ENCODE measurements at regions not wholly inside any gene's neighbourhood (a gene's known extent, or its start where the extent isn't known, plus 50 kb on each side); places are given as distances from the start of the nearest gene placed in this dataset.
"Not testable (repeated sequence)": the region's sequence is repeated elsewhere in the genome, so short reads cannot be mapped to it uniquely, and the experiment has no call there.

GRCh38 chr5:112511920-112512319, 92.8 kb upstream of the EPB41L4A start:
- Mint-ChIP-seq H3K4me1 (no peaks in the 10 kb centered on the region), H3K4me3 (no peak overlapping the region), H3K27me3 (ENCODE audit: insufficient read depth) (no peaks in the 10 kb centered on the region), H3K9me3 (peaks cover 37% of the 10 kb centered on the region), H3K36me3 (ENCODE audit: low read depth) (no peaks in the 10 kb centered on the region), H3K27ac (no peak overlapping the region)
- no peak for DNase-seq
- peaks cover 20% of the 10 kb centered on the region for H3K9me3 ChIP-seq (ENCODE audit: control insufficient read depth, low read length)
- no peak overlapping the region for H3K4me3 ChIP-seq (ENCODE audit: low read length)
- no peaks in the 10 kb centered on the region for H3K27me3 ChIP-seq (ENCODE audit: control insufficient read depth, insufficient read depth, low read length, poor library complexity, severe bottlenecking)
- no peak overlapping the region for H3K9ac ChIP-seq (ENCODE audit: extremely low read depth, low read length, poor library complexity, severe bottlenecking)
- TF ChIP-seq, protein P1, sequence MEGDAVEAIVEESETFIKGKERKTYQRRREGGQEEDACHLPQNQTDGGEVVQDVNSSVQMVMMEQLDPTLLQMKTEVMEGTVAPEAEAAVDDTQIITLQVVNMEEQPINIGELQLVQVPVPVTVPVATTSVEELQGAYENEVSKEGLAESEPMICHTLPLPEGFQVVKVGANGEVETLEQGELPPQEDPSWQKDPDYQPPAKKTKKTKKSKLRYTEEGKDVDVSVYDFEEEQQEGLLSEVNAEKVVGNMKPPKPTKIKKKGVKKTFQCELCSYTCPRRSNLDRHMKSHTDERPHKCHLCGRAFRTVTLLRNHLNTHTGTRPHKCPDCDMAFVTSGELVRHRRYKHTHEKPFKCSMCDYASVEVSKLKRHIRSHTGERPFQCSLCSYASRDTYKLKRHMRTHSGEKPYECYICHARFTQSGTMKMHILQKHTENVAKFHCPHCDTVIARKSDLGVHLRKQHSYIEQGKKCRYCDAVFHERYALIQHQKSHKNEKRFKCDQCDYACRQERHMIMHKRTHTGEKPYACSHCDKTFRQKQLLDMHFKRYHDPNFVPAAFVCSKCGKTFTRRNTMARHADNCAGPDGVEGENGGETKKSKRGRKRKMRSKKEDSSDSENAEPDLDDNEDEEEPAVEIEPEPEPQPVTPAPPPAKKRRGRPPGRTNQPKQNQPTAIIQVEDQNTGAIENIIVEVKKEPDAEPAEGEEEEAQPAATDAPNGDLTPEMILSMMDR (conservative IDR thresholded peaks at IDR 0.05), result no peak
- H3K4me1 ChIP-seq (ENCODE audit: control insufficient read depth, insufficient read depth, low read length), result no peaks in the 10 kb centered on the region
- no peak overlapping the region for H3K27ac ChIP-seq (ENCODE audit: low read depth, low read length)
- no peaks in the 10 kb centered on the region for H3K36me3 ChIP-seq (ENCODE audit: control insufficient read depth, insufficient read depth, low read length)

GRCh38 chr5:112512901-112513300, 93.8 kb upstream of the EPB41L4A start:
- TF ChIP-seq, protein P1 (conservative IDR thresholded peaks at IDR 0.05), result no peak
- no peak overlapping the region for H3K4me3 ChIP-seq (ENCODE audit: low read length)
- H3K4me1 ChIP-seq (ENCODE audit: control insufficient read depth, insufficient read depth, low read length), result no peaks in the 10 kb centered on the region
- H3K9ac ChIP-seq (ENCODE audit: extremely low read depth, low read length, poor library complexity, severe bottlenecking), result no peak overlapping the region
- no peak overlapping the region for H3K4me3 Mint-ChIP-seq
- no peaks in the 10 kb centered on the region for H3K27me3 Mint-ChIP-seq (ENCODE audit: insufficient read depth)
- no peaks in the 10 kb centered on the region for H3K4me1 Mint-ChIP-seq
- no peaks in the 10 kb centered on the region for H3K36me3 ChIP-seq (ENCODE audit: control insufficient read depth, insufficient read depth, low read length)
- H3K27me3 ChIP-seq (ENCODE audit: control insufficient read depth, insufficient read depth, low read length, poor library complexity, severe bottlenecking), result no peaks in the 10 kb centered on the region
- H3K27ac ChIP-seq (ENCODE audit: low read depth, low read length), result no peak overlapping the region
- H3K9me3 Mint-ChIP-seq, result peaks cover 40% of the 10 kb centered on the region
- 67 to 82% methylated on average over 1 to 2 of the region's 2 CpGs for whole genome bisulfite sequencing, 2 experiments (ENCODE audit: insufficient coverage in 1 of 2, insufficient read length in 1 of 2)
- H3K9me3 ChIP-seq (ENCODE audit: control insufficient read depth, low read length), result peaks cover 20% of the 10 kb centered on the region
- no peaks in the 10 kb centered on the region for H3K36me3 Mint-ChIP-seq (ENCODE audit: low read depth)
- no peak overlapping the region for H3K27ac Mint-ChIP-seq
- no peak for DNase-seq

- H3K27me3 ChIP-seq (ENCODE audit: control insufficient read depth, insufficient read depth, low read length, poor library complexity, severe bottlenecking), result no peaks in the 10 kb centered on the region
- H3K36me3 ChIP-seq (ENCODE audit: control insufficient read depth, insufficient read depth, low read length), result no peaks in the 10 kb centered on the region
- DNase-seq, result no peak
- Mint-ChIP-seq H3K36me3 (ENCODE audit: low read depth) (no peaks in the 10 kb centered on the region), H3K27me3 (ENCODE audit: insufficient read depth) (no peaks in the 10 kb centered on the region), H3K4me3 (no peak overlapping the region), H3K4me1 (no peaks in the 10 kb centered on the region), H3K27ac (no peak overlapping the region), H3K9me3 (peaks cover 42% of the 10 kb centered on the region)
- H3K9ac ChIP-seq (ENCODE audit: extremely low read depth, low read length, poor library complexity, severe bottlenecking), result no peak overlapping the region
- no peak overlapping the region for H3K27ac ChIP-seq (ENCODE audit: low read depth, low read length)
- peaks cover 20% of the 10 kb centered on the region for H3K9me3 ChIP-seq (ENCODE audit: control insufficient read depth, low read length)
- TF ChIP-seq, protein P1 (conservative IDR thresholded peaks at IDR 0.05), result no peak
- 50 to 78% methylated on average over 1 to 2 of the region's 2 CpGs for WGBS, 2 experiments (ENCODE audit: insufficient coverage in 1 of 2, insufficient read length in 1 of 2)
- no peak overlapping the region for H3K4me3 ChIP-seq (ENCODE audit: low read length)
- no peaks in the 10 kb centered on the region for H3K4me1 ChIP-seq (ENCODE audit: control insufficient read depth, insufficient read depth, low read length)
Observed at GRCh38 chr5:112514111-112514510, 95.0 kb upstream of the EPB41L4A start.

GRCh38 chr5:112520474-112520873, 101.4 kb upstream of the EPB41L4A start:
- H3K4me1 ChIP-seq (ENCODE audit: control insufficient read depth, insufficient read depth, low read length); H3K9me3 ChIP-seq (ENCODE audit: control insufficient read depth, low read length); H3K27me3 Mint-ChIP-seq (ENCODE audit: insufficient read depth); H3K4me3 ChIP-seq (ENCODE audit: low read length); H3K27ac Mint-ChIP-seq; H3K27ac ChIP-seq (ENCODE audit: low read depth, low read length); H3K36me3 Mint-ChIP-seq (ENCODE audit: low read depth); H3K4me3 Mint-ChIP-seq; DNase-seq; H3K9ac ChIP-seq (ENCODE audit: extremely low read depth, low read length, poor library complexity, severe bottlenecking); H3K4me1 Mint-ChIP-seq; H3K36me3 ChIP-seq (ENCODE audit: control insufficient read depth, insufficient read depth, low read length); H3K27me3 ChIP-seq (ENCODE audit: control insufficient read depth, insufficient read depth, low read length, poor library complexity, severe bottlenecking): not testable (repeated sequence)
- H3K9me3 Mint-ChIP-seq, result peaks cover 56% of the 10 kb centered on the region
- WGBS, 2 experiments (ENCODE audit: insufficient coverage in 1 of 2, insufficient read length in 1 of 2), result 67 to 89% methylated on average over 1 of the region's 1 CpG

- not testable (repeated sequence) for H3K9me3 ChIP-seq (ENCODE audit: control insufficient read depth, low read length); H3K9ac ChIP-seq (ENCODE audit: extremely low read depth, low read length, poor library complexity, severe bottlenecking); H3K27me3 Mint-ChIP-seq (ENCODE audit: insufficient read depth); H3K27ac Mint-ChIP-seq; H3K27me3 ChIP-seq (ENCODE audit: control insufficient read depth, insufficient read depth, low read length, poor library complexity, severe bottlenecking); H3K27ac ChIP-seq (ENCODE audit: low read depth, low read length); H3K4me3 ChIP-seq (ENCODE audit: low read length); H3K4me1 Mint-ChIP-seq; H3K4me1 ChIP-seq (ENCODE audit: control insufficient read depth, insufficient read depth, low read length); H3K36me3 ChIP-seq (ENCODE audit: control insufficient read depth, insufficient read depth, low read length); DNase-seq; H3K4me3 Mint-ChIP-seq; H3K36me3 Mint-ChIP-seq (ENCODE audit: low read depth)
- 90 to 95% methylated on average over 5 to 9 of the region's 9 CpGs for WGBS, 2 experiments (ENCODE audit: insufficient coverage in 1 of 2, insufficient read length in 1 of 2)
- H3K9me3 Mint-ChIP-seq, result peaks cover 51% of the 10 kb centered on the region
Observed at GRCh38 chr5:112522891-112523673, 104.0 kb upstream of the EPB41L4A start.
